Tibial nerve (tissue), 3 donors: ENCODE measurements at regions not wholly inside any gene's neighbourhood (a gene's known extent, or its start where the extent isn't known, plus 50 kb on each side); places are given as distances from the start of the nearest gene placed in this dataset.

Source experiments
- CTCF ChIP-seq, 5 experiments: fragments of 200-600 bp in 3 of 5; fragments of 450-650 bp in 2 of 5; sonication (generic) in 3 of 5; IDR thresholded peaks; one replicate each; pipeline ENCODE4 v1.5.1; 2016 to 2019; ENCODE audit warnings: antibody characterized with exemption in 5 of 5, mild to moderate bottlenecking in 3 of 5, moderate library complexity in 2 of 5
- POLR2A ChIP-seq, 2 donors: fragments of 450-650 bp; IDR thresholded peaks; one replicate each; pipeline ENCODE4 v1.6.1; 2017; ENCODE audit warnings: antibody characterized with exemption in 2 of 2, mild to moderate bottlenecking in 2 of 2, moderate library complexity in 2 of 2

GRCh38 chr2:236719192-236719635, 149.6 kb downstream of the ACKR3 start:
- TF ChIP-seq CTCF (IDR thresholded peaks at IDR 0.05) = no peak
- TF ChIP-seq POLR2A (IDR thresholded peaks at IDR 0.05) = no peak
